Natural killer cell (primary cell): ENCODE measurements at regions not wholly inside any gene's neighbourhood (a gene's known extent, or its start where the extent isn't known, plus 50 kb on each side); places are given as distances from the start of the nearest gene placed in this dataset.

ENCODE experiments used
- ATAC-seq, 3 donors: fragments of 150-1000 bp in 2 of 3; fragments of 200-7000 bp in 1 of 3; cut with Tn5 transposase; 1 replicate in 1 of 3; 2 replicates in 2 of 3; pipeline ENCODE4 v1.10.0; 2021; ENCODE audit warnings: mild to moderate bottlenecking in 2 of 3, moderate library complexity in 2 of 3
- DNase-seq, 2 donors: peaks; one replicate each; pipeline versions ENCODE4 v3.0.0 to v3.0.0-alpha.2; 2013 to 2021; ENCODE audit warnings: mixed read lengths in 1 of 2
- H3K27ac ChIP-seq: one replicate; pipeline ENCODE4 v1.5.1; 2013; ENCODE audit warnings: mild to moderate bottlenecking, low read length
- H3K27me3 ChIP-seq: one replicate; pipeline ENCODE4 v1.6.1; 2013; ENCODE audit warnings: low read length; ENCODE audit not compliant: control insufficient read depth, insufficient read depth
- H3K36me3 ChIP-seq: one replicate; pipeline ENCODE4 v1.6.1; 2013; ENCODE audit warnings: low read length; ENCODE audit not compliant: control insufficient read depth, insufficient read depth
- H3K4me1 ChIP-seq: one replicate; pipeline ENCODE4 v1.6.1; 2013; ENCODE audit warnings: low read length; ENCODE audit not compliant: control insufficient read depth, insufficient read depth
- H3K4me3 ChIP-seq: one replicate; pipeline ENCODE4 v1.5.1; 2013; ENCODE audit warnings: low read length
- H3K9me3 ChIP-seq: one replicate; pipeline ENCODE4 v1.6.1; 2013; ENCODE audit warnings: low read length; ENCODE audit not compliant: control insufficient read depth, insufficient read depth
- H3K27ac Mint-ChIP-seq, 2 donors: one replicate each; pipeline ENCODE4 v1.8.0; 2022; ENCODE audit warnings: mild to moderate bottlenecking in 2 of 2, mixed read lengths in 2 of 2, moderate library complexity in 1 of 2
- H3K27me3 Mint-ChIP-seq, 2 donors: one replicate each; pipeline ENCODE4 v1.8.0; 2022; ENCODE audit warnings: low read depth in 2 of 2, mixed read lengths in 2 of 2
- H3K36me3 Mint-ChIP-seq: one replicate; pipeline ENCODE4 v1.8.0; 2022; ENCODE audit warnings: mixed read lengths
- H3K4me1 Mint-ChIP-seq, 2 donors: one replicate each; pipeline ENCODE4 v1.8.0; 2022; ENCODE audit warnings: mixed read lengths in 2 of 2
- H3K4me3 Mint-ChIP-seq: one replicate; pipeline ENCODE4 v1.8.0; 2022; ENCODE audit warnings: mild to moderate bottlenecking, moderate library complexity, mixed read lengths
- H3K9me3 Mint-ChIP-seq, 2 donors: one replicate each; pipeline ENCODE4 v1.8.0; 2022; ENCODE audit warnings: mixed read lengths in 2 of 2
- WGBS: methylation state at CpG from one replicate; pipeline ENCODE4 v1.1.7; 2013; ENCODE audit warnings: missing lambda C conversion rate; ENCODE audit not compliant: insufficient coverage; 5-methylcytosine and 5-hydroxymethylcytosine counted together
- intact Hi-C: fragments of 100-400 bp; cut with micrococcal nuclease; formaldehyde crosslinking; loops from one replicate; pipeline ENCODE4 v1.14.2; 2022
- TF ChIP-seq, protein P1 (sequence below): fragments of 200-600 bp; IDR thresholded peaks from one replicate; pipeline ENCODE4 v1.8.0; 2022; ENCODE audit warnings: antibody characterized with exemption

DNA sequence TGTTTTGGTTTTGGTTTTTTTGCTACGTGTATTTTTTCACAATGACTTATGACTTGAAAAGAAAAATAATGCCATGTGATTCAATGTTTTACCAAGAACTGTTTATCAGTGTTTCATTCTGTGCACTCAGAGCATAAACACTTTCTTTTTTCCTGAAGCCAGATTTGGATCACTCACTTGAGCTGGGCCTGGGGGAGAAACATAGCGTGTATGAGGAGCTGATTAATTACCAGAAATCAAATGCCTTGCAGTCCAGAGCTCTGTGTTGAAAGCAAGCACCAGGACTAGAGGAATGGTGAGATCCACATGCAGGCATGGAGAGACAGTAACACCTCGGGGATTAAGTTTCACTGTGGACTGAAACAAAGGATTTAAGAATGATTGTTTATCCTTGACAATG is 642.1 kb upstream of the ADGRL2 start:
- Mint-ChIP-seq H3K36me3 (no peaks in the 10 kb centered on the region), H3K9me3 (peaks cover 12 to 13% of the 10 kb centered on the region in 2 donors), H3K27me3 (no peaks in the 10 kb centered on the region), H3K4me1 (no peaks in the 10 kb centered on the region), H3K27ac (no peak overlapping the region), H3K4me3 (no peak overlapping the region)
- H3K9me3 ChIP-seq, result peaks cover 7% of the 10 kb centered on the region
- DNase-seq (no peak), ATAC-seq (no peak)
- no peaks in the 10 kb centered on the region for H3K27me3 ChIP-seq
- H3K4me3 ChIP-seq, result no peak overlapping the region
- intact Hi-C loops, result no loop called here
- no peaks in the 10 kb centered on the region for H3K36me3 ChIP-seq
- TF ChIP-seq, protein P1, sequence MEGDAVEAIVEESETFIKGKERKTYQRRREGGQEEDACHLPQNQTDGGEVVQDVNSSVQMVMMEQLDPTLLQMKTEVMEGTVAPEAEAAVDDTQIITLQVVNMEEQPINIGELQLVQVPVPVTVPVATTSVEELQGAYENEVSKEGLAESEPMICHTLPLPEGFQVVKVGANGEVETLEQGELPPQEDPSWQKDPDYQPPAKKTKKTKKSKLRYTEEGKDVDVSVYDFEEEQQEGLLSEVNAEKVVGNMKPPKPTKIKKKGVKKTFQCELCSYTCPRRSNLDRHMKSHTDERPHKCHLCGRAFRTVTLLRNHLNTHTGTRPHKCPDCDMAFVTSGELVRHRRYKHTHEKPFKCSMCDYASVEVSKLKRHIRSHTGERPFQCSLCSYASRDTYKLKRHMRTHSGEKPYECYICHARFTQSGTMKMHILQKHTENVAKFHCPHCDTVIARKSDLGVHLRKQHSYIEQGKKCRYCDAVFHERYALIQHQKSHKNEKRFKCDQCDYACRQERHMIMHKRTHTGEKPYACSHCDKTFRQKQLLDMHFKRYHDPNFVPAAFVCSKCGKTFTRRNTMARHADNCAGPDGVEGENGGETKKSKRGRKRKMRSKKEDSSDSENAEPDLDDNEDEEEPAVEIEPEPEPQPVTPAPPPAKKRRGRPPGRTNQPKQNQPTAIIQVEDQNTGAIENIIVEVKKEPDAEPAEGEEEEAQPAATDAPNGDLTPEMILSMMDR, result no peak
- no peaks in the 10 kb centered on the region for H3K4me1 ChIP-seq
- WGBS, result 75% methylated on average over 2 of the region's 3 CpGs
- H3K27ac ChIP-seq, result no peak overlapping the region

DNA sequence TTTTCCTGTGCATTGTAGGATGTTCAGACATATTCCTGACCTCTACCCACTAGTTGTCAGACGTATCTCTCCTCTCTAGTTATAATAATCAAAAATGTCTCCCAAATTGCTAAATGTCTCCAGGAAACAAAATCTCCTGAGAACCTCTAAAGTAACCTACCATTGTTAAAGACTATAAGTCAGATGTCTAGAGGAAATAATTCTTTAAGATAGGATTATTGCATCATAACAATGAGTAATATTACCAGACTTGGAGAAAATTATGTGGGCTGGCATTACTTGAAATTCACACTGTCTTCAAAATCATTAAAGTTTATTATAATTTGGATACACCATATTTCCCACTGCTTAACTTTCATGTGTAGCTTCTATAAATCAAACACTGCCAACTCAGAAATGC is 643.0 kb upstream of the ADGRL2 start:
- peaks cover 11% of the 10 kb centered on the region in 2 donors for H3K9me3 Mint-ChIP-seq
- no peak overlapping the region for H3K4me3 Mint-ChIP-seq
- 50% methylated on average over 1 of the region's 1 CpG for WGBS
- ATAC-seq, result no peak
- H3K36me3 Mint-ChIP-seq, result no peaks in the 10 kb centered on the region
- Histone ChIP-seq H3K27ac (no peak overlapping the region), H3K9me3 (peaks cover 12% of the 10 kb centered on the region), H3K36me3 (no peaks in the 10 kb centered on the region), H3K4me3 (no peak overlapping the region), H3K4me1 (no peaks in the 10 kb centered on the region), H3K27me3 (no peaks in the 10 kb centered on the region)
- intact Hi-C loops, result no loop called here
- no peaks in the 10 kb centered on the region for H3K4me1 Mint-ChIP-seq
- H3K27me3 Mint-ChIP-seq, result no peaks in the 10 kb centered on the region
- TF ChIP-seq, protein P1, result no peak
- H3K27ac Mint-ChIP-seq, result no peak overlapping the region
- no peak for DNase-seq

DNA sequence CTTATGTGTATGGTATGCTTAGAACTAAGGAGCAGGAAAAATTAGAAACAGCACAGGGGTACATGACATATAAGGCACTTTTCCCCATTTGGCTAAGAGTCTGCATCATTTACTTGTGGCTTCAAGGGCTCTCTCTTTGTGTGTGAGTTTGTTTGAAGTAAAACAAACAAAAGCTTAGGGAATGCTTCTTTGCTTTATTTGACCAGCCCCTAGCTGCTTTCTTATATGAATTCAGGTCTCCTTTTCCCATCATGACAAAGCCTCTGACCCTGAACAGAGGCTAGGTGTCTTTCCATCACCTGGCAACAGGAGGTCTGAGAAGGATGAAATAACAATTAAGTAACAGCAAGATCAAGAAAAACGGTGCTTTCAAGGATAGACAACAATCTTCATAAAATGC is 643.8 kb upstream of the ADGRL2 start:
- Mint-ChIP-seq H3K36me3 (no peaks in the 10 kb centered on the region), H3K4me3 (no peak overlapping the region), H3K27me3 (no peaks in the 10 kb centered on the region), H3K27ac (no peak overlapping the region), H3K4me1 (no peaks in the 10 kb centered on the region), H3K9me3 (peaks cover 10 to 11% of the 10 kb centered on the region in 2 donors)
- ATAC-seq (no peak), DNase-seq (no peak)
- intact Hi-C loops, result no loop called here
- TF ChIP-seq, protein P1, result no peak
- H3K9me3 ChIP-seq, result peaks cover 12% of the 10 kb centered on the region
- H3K36me3 ChIP-seq, result no peaks in the 10 kb centered on the region
- no peak overlapping the region for H3K27ac ChIP-seq
- WGBS, result no CpG with 5 or more reads among the region's 1 CpG
- no peaks in the 10 kb centered on the region for H3K4me1 ChIP-seq
- H3K4me3 ChIP-seq, result no peak overlapping the region
- no peaks in the 10 kb centered on the region for H3K27me3 ChIP-seq

DNA sequence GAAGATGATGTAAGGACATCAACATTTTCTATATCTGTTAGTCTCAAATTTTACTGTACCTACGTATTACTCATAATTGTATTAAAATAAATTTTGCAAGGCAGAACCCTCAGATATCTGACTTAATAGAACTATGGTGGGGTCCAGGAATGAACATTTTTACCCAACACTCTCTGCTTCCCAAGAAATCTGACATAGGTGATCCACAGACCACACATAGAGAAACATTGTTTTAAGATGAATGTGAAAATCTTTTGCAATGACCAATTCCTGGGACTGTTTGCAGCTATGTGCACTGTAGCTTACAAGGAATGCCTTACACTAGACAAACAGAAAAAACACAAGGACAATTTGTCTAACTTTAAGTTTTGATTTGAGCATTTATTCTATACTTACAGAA is 645.6 kb upstream of the ADGRL2 start:
- H3K9me3 Mint-ChIP-seq, result peaks cover 10 to 12% of the 10 kb centered on the region in 2 donors
- Histone ChIP-seq H3K27me3 (no peaks in the 10 kb centered on the region), H3K4me3 (no peak overlapping the region), H3K36me3 (no peaks in the 10 kb centered on the region), H3K9me3 (peaks cover 4% of the 10 kb centered on the region), H3K27ac (no peak overlapping the region), H3K4me1 (no peaks in the 10 kb centered on the region)
- no peak for ATAC-seq
- no CpG with 5 or more reads among the region's 1 CpG for WGBS
- DNase-seq, result no peak
- H3K27me3 Mint-ChIP-seq, result no peaks in the 10 kb centered on the region
- no peaks in the 10 kb centered on the region for H3K36me3 Mint-ChIP-seq
- no peak overlapping the region for H3K4me3 Mint-ChIP-seq
- no peaks in the 10 kb centered on the region for H3K4me1 Mint-ChIP-seq
- intact Hi-C loops, result no loop called here
- TF ChIP-seq, protein P1, result no peak
- H3K27ac Mint-ChIP-seq, result no peak overlapping the region
